Activated CD4-positive, alpha-beta T cell treated with anti-CD3 and anti-CD28 coated beads for 36 hours (primary cell): ENCODE measurements at regions not wholly inside any gene's neighbourhood (a gene's known extent, or its start where the extent isn't known, plus 50 kb on each side); places are given as distances from the start of the nearest gene placed in this dataset.
"Not testable (repeated sequence)": the region's sequence is repeated elsewhere in the genome, so short reads cannot be mapped to it uniquely, and the experiment has no call there.

Experiments
- ATAC-seq: fragments of 200-7000 bp; cut with Tn5 transposase; one replicate; pipeline ENCODE4 v1.10.0; 2021; ENCODE audit warnings: mild to moderate bottlenecking, moderate library complexity
- CTCF ChIA-PET: fragments of 350-600 bp; sonication (Branson Sonifier 250); formaldehyde crosslinking; loops from one replicate; lab custom pipeline; 2021; ENCODE audit warnings: antibody characterized with exemption; lab: Charles Lee
- POLR2A ChIA-PET: fragments of 350-600 bp; sonication (Branson Sonifier 250); formaldehyde crosslinking; loops from one replicate; lab custom pipeline; 2021; ENCODE audit warnings: antibody characterized with exemption, inconsistent platforms; lab: Charles Lee
- DNase-seq: peaks from one replicate; pipeline ENCODE4 v3.0.0-alpha.2; 2020
- H3K27ac Mint-ChIP-seq: one replicate; pipeline ENCODE4 v1.8.0; 2021; ENCODE audit warnings: mixed read lengths
- H3K27me3 Mint-ChIP-seq: one replicate; pipeline ENCODE4 v1.8.0; 2021; ENCODE audit warnings: mixed read lengths
- H3K36me3 Mint-ChIP-seq: one replicate; pipeline ENCODE4 v1.8.0; 2021; ENCODE audit warnings: low read depth, mixed read lengths
- H3K4me1 Mint-ChIP-seq: one replicate; pipeline ENCODE4 v1.8.0; 2021; ENCODE audit warnings: mixed read lengths
- H3K4me3 Mint-ChIP-seq: one replicate; pipeline ENCODE4 v1.8.0; 2021; ENCODE audit warnings: mild to moderate bottlenecking, moderate library complexity, mixed read lengths
- H3K9me3 Mint-ChIP-seq: one replicate; pipeline ENCODE4 v1.8.0; 2021; ENCODE audit warnings: low read depth, mixed read lengths
- intact Hi-C, 2 experiments: fragments of 100-400 bp; cut with DNase I in 1 of 2; cut with micrococcal nuclease in 1 of 2; formaldehyde crosslinking; loops; one replicate each; pipeline versions ENCODE4 v1.14.2 to v1.15.1; 2022 to 2024; cut with DNase I, micrococcal nuclease

DNA sequence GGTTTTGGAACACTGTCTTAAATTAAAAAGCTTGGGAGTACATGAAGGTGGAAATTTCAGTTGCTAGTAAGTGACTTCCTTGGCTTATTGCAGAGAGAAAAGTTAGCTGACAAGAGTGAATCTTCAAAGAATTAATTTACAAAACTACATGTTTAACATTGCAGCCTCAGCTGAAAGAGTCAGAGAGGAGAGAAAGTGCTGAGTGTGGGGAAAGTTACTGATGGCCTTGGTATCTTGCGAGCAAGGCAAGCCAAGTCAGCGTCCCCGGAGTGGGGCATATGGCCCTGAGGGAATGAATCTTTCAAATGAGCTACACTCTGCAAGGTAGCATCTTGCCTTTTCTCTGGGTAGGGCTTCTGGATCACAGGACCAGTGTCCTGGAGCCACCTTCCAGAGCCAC, 131.3 kb downstream of the LPIN1 start:
- DNase-seq, result no peak
- H3K27ac Mint-ChIP-seq, result no peak overlapping the region
- no peak overlapping the region for H3K4me3 Mint-ChIP-seq
- H3K27me3 Mint-ChIP-seq, result peaks cover 3% of the 10 kb centered on the region
- POLR2A ChIA-PET, result no interaction called here
- peaks cover 2% of the 10 kb centered on the region for H3K9me3 Mint-ChIP-seq
- ATAC-seq, result no peak
- no peaks in the 10 kb centered on the region for H3K36me3 Mint-ChIP-seq
- CTCF ChIA-PET, result interaction anchor here (0.6 kb wide), 1 partner anchor 484 kb away, joined by 3 read pairs; no protein-coding TSS in a partner anchor
- H3K4me1 Mint-ChIP-seq, result peaks cover 4% of the 10 kb centered on the region
- intact Hi-C loops, result no loop called here

GRCh38 chr2:11885253-11885652, 138.8 kb downstream of the LPIN1 start:
- H3K4me3 Mint-ChIP-seq, CTCF ChIA-PET, H3K4me1 Mint-ChIP-seq, H3K36me3 Mint-ChIP-seq, intact Hi-C loops, H3K27me3 Mint-ChIP-seq, H3K27ac Mint-ChIP-seq, ATAC-seq, DNase-seq, POLR2A ChIA-PET: not testable (repeated sequence)
- peaks cover 10% of the 10 kb centered on the region for H3K9me3 Mint-ChIP-seq

DNA sequence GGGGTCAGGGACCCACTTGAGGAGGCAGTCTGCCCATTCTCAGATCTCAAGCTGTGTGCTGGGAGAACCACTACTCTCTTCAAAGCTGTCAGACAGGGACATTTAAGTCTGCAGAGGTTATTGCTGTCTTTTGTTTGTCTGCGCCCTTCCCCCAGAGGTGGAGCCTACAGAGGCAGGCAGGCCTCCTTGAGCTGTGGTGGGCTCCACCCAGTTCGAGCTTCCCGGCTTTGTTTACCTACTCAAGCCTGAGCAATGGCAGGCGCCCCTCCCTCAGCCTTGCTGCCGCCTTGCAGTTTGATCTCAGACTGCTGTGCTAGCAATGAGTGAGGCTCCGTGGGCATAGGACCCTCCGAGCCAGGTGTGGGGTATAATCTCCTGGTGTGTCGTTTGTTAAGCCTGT, 140.5 kb downstream of the LPIN1 start:
- CTCF ChIA-PET, POLR2A ChIA-PET, intact Hi-C loops: not testable (repeated sequence)

GRCh38 chr2:11889101-11889850, 142.8 kb downstream of the LPIN1 start:
- Mint-ChIP-seq H3K27ac (no peak overlapping the region), H3K4me3 (no peak overlapping the region), H3K4me1 (no peaks in the 10 kb centered on the region), H3K27me3 (no peaks in the 10 kb centered on the region), H3K36me3 (peaks cover 4% of the 10 kb centered on the region), H3K9me3 (peaks cover 11% of the 10 kb centered on the region)
- ChIA-PET POLR2A (no interaction called here), CTCF (no interaction called here)
- DNase-seq, result no peak
- intact Hi-C loops, result no loop called here
- no peak for ATAC-seq

More for the DNA sequence above, 140.5 kb downstream of the LPIN1 start:
- not testable (repeated sequence) for H3K4me1 Mint-ChIP-seq, ATAC-seq, DNase-seq, H3K4me3 Mint-ChIP-seq, H3K36me3 Mint-ChIP-seq, H3K27me3 Mint-ChIP-seq, H3K27ac Mint-ChIP-seq
- H3K9me3 Mint-ChIP-seq, result peaks cover 14% of the 10 kb centered on the region

- Mint-ChIP-seq H3K27me3 (no peaks in the 10 kb centered on the region), H3K36me3 (peaks cover 4% of the 10 kb centered on the region), H3K4me3 (no peak overlapping the region), H3K27ac (no peak overlapping the region), H3K9me3 (peaks cover 17% of the 10 kb centered on the region), H3K4me1 (no peaks in the 10 kb centered on the region)
- no peak for ATAC-seq
- ChIA-PET POLR2A (no interaction called here), CTCF (interaction anchor here (0.8 to 1.1 kb wide), 2 partner anchors 25 to 825 kb away, joined by 3 read pairs; no protein-coding TSS in a partner anchor)
- DNase-seq, result no peak
- intact Hi-C loops, result no loop called here
Measured at GRCh38 chr2:11889854-11890253, 143.4 kb downstream of the LPIN1 start.

- H3K4me1 Mint-ChIP-seq, result no peaks in the 10 kb centered on the region
- H3K36me3 Mint-ChIP-seq, result peaks cover 4% of the 10 kb centered on the region
- POLR2A ChIA-PET, result no interaction called here
- intact Hi-C loops, result no loop called here
- ATAC-seq (no peak), DNase-seq (no peak)
- H3K4me3 Mint-ChIP-seq, result no peak overlapping the region
- CTCF ChIA-PET, result interaction anchor here (1.1 kb wide), 1 partner anchor 824 kb away, joined by 3 read pairs; no protein-coding TSS in a partner anchor
- H3K27me3 Mint-ChIP-seq, result no peaks in the 10 kb centered on the region
- H3K27ac Mint-ChIP-seq, result no peak overlapping the region
- H3K9me3 Mint-ChIP-seq, result peaks cover 20% of the 10 kb centered on the region
Measured at GRCh38 chr2:11891028-11891427, 144.6 kb downstream of the LPIN1 start.

DNA sequence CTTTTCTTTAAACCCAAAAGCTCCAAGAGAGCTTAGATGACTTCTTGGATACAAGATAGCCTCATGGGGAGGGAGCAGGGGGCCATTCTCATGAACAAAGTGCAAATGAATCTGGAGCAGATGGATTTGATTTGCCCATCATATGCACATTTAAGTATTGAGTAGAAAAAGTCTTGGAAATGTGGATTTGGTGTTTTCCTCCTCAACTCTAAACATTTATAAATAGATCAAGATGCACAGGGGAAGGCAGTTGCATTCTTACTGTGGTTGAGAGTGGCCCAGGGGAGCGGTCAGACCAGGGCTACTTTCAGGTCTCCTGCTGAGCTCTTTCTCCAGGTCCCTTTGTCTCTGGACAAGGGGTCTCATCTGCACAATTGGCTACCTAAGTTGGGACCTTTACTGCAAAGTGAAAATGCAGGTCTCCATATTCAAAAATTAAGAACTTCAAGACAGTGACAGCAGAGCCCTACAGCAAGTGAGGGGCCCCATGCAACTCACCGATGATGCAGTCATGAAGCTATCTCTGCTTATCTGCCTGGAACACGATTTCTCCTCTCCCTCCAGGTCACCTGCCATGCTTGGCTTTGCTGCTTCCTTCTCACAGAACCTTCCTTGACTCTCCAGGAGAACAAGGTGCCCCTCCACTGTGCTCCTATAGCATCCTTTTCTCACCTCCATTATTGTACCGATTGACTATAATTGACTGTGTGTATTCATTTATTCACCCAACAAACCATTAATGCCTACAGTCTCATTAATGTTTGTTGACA, 145.4 kb downstream of the LPIN1 start:
- CTCF ChIA-PET, result no interaction called here
- H3K27ac Mint-ChIP-seq, result no peak overlapping the region
- POLR2A ChIA-PET, result no interaction called here
- H3K4me1 Mint-ChIP-seq, result no peaks in the 10 kb centered on the region
- no peaks in the 10 kb centered on the region for H3K27me3 Mint-ChIP-seq
- DNase-seq (no peak), ATAC-seq (no peak)
- H3K9me3 Mint-ChIP-seq, result peaks cover 20% of the 10 kb centered on the region
- intact Hi-C loops, result no loop called here
- H3K36me3 Mint-ChIP-seq, result peaks cover 4% of the 10 kb centered on the region
- no peak overlapping the region for H3K4me3 Mint-ChIP-seq

DNA sequence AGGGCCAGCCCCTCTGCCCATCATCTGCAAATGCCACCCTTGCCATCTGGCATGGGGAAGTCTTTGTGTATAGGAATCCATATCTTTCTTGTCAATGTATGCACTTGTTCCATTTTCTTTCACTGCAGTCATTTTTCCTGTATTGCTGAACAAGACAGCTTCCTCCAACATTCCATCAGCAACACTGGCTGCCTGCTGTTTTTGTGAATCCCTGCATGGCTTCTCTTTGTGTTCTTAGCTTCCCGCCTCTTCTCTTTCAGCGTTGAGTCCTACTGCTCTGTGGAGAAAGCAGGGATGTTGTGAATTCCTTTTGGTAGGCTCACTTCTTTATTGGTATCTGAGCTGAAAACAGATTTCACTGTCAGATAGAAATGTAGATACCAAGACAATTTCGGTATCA, 150.0 kb downstream of the LPIN1 start:
- no peak overlapping the region for H3K27ac Mint-ChIP-seq
- H3K9me3 Mint-ChIP-seq, result peaks cover 11% of the 10 kb centered on the region
- no peaks in the 10 kb centered on the region for H3K4me1 Mint-ChIP-seq
- intact Hi-C loops, result no loop called here
- ChIA-PET CTCF (interaction anchor here (0.6 kb wide), 1 partner anchor 458 kb away, joined by 4 read pairs; no protein-coding TSS in a partner anchor), POLR2A (no interaction called here)
- peaks cover 3% of the 10 kb centered on the region for H3K36me3 Mint-ChIP-seq
- no peak for DNase-seq
- no peaks in the 10 kb centered on the region for H3K27me3 Mint-ChIP-seq
- H3K4me3 Mint-ChIP-seq, result no peak overlapping the region
- no peak for ATAC-seq

DNA sequence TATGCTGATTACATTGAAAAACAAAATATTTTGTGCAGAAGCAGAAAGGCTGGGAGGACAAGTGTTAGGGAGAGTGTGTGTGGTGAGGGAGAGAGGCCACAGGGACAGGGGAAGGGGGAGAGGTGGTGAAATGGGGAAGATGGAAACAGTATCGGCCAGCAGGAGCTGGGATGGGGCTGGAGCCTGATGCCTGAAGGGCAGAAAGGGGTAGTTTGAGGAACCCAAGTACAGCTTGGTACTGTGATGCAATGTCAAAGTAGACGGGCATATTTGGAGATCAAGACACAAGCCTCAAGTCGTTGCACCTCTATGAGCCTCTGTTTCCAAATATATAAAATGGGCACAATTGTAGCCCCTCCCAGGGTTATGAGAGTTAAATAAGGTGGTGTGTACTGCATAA, 152.1 kb downstream of the LPIN1 start:
- no peaks in the 10 kb centered on the region for H3K4me1 Mint-ChIP-seq
- no peaks in the 10 kb centered on the region for H3K27me3 Mint-ChIP-seq
- CTCF ChIA-PET, result no interaction called here

GRCh38 chr2:11899264-11899818, 152.9 kb downstream of the LPIN1 start:
- ChIA-PET POLR2A (no interaction called here), CTCF (no interaction called here)
- ATAC-seq, result no peak
- Mint-ChIP-seq H3K27ac (no peak overlapping the region), H3K27me3 (no peaks in the 10 kb centered on the region), H3K4me1 (no peaks in the 10 kb centered on the region), H3K4me3 (no peak overlapping the region), H3K9me3 (peaks cover 9% of the 10 kb centered on the region), H3K36me3 (no peaks in the 10 kb centered on the region)
- no peak for DNase-seq
- intact Hi-C loops, result no loop called here

More for the DNA sequence above, 152.1 kb downstream of the LPIN1 start:
- Mint-ChIP-seq H3K4me3 (no peak overlapping the region), H3K9me3 (peaks cover 10% of the 10 kb centered on the region), H3K36me3 (peaks cover 3% of the 10 kb centered on the region), H3K27ac (no peak overlapping the region)
- intact Hi-C loops, result no loop called here
- POLR2A ChIA-PET, result no interaction called here
- ATAC-seq (no peak), DNase-seq (no peak)

DNA sequence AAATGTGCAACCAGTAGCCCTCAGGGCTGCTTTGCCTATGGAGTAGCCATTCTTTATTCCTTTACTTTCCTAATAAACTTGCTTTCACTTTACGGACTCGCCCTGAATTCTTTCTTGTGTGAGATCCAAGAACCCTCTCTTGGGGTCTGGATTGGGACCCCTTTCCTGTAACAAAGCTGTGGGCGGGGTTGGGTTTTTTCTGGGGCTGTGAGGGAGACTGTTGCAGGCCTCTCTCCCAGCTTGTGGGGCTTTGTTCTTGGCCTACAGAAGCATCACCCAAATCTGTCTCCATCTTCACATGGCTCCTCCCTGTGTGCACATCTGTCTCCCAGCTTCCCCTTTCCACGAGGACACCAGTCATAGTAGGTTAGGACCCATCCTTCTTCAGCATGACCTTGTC, 154.5 kb downstream of the LPIN1 start:
- CTCF ChIA-PET, ATAC-seq, H3K4me3 Mint-ChIP-seq, H3K9me3 Mint-ChIP-seq, H3K27ac Mint-ChIP-seq, intact Hi-C loops, DNase-seq, H3K27me3 Mint-ChIP-seq, H3K4me1 Mint-ChIP-seq, H3K36me3 Mint-ChIP-seq, POLR2A ChIA-PET: not testable (repeated sequence)
